ENCODE measurements at regions not wholly inside any gene's neighbourhood (a gene's known extent, or its start where the extent isn't known, plus 50 kb on each side); places are given as distances from the start of the nearest gene placed in this dataset.

DNA sequence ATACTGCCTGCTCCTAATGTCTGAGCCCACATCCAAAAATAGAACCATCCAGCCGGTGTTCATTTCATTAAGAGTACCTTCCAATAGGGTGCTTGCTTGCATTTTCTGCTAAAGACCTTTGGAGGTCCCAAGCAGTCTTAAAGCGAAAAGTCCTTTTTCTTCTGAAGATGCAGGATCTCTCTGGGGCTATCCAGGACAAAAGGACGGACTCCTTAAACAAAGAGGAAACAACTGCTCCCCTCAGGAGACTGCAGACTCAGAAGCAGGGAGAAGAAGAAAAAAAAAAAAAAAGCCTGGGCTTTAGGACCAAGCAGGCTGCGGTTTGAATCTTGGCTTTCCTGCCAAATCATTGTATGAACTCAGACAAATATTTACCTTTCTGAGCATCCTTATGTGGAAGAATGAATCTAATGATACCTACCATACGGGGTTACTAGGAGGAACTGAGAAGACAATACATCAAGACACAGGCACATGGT, 204.0 kb downstream of the PLPP3 start:
- TF ChIP-seq CTCF (IDR thresholded peaks at IDR 0.05), result no peak
- no peak for TF ChIP-seq POLR2AphosphoS5 (IDR thresholded peaks at IDR 0.05)
- TF ChIP-seq POLR2A (IDR thresholded peaks at IDR 0.05), result no peak
